ENCODE measurements at regions not wholly inside any gene's neighbourhood (a gene's known extent, or its start where the extent isn't known, plus 50 kb on each side); places are given as distances from the start of the nearest gene placed in this dataset.

GRCh38 chr6:77159730-77160129 lies 303.6 kb downstream of the HTR1B start:
- no peak for TF ChIP-seq POLR2A (IDR thresholded peaks at IDR 0.05; ENCODE audit: low read depth, low read length)
- TF ChIP-seq POLR2AphosphoS5 (IDR thresholded peaks at IDR 0.05; ENCODE audit: low read depth, low read length): no peak
